ENCODE measurements at regions not wholly inside any gene's neighbourhood (a gene's known extent, or its start where the extent isn't known, plus 50 kb on each side); places are given as distances from the start of the nearest gene placed in this dataset.

- Histone ChIP-seq H4K20me1 (ENCODE audit: insufficient read depth, low read length) (no peaks in the 10 kb centered on the region), H3K9ac (ENCODE audit: low read length) (no peak overlapping the region), H2AFZ (ENCODE audit: low read depth, low read length) (peak overlapping the region; percentile 33), H3K9me3 (ENCODE audit: insufficient read depth, low read depth, low read length) (no peaks in the 10 kb centered on the region), H3K79me2 (ENCODE audit: insufficient read depth, low read length) (no peaks in the 10 kb centered on the region), H3K27me3 (ENCODE audit: insufficient read depth, low read length) (no peaks in the 10 kb centered on the region), H3K4me2 (ENCODE audit: low read length) (no peak overlapping the region), H3K4me3 (ENCODE audit: insufficient read depth, low read depth, low read length) (no peak overlapping the region), H3K36me3 (ENCODE audit: insufficient read depth, low read length) (no peaks in the 10 kb centered on the region), H3K27ac (ENCODE audit: low read depth, low read length) (no peak overlapping the region), H3K4me1 (ENCODE audit: insufficient read depth, low read length) (no peaks in the 10 kb centered on the region)
- no peak for DNase-seq (ENCODE audit: low read depth)
- H3K27ac Mint-ChIP-seq (ENCODE audit: unreplicated experiment): no peak overlapping the region
- FAIRE-seq: no peak
- no peaks in the 10 kb centered on the region for H3K9me3 Mint-ChIP-seq (ENCODE audit: unreplicated experiment)
- TF ChIP-seq EZH2 (IDR thresholded peaks at IDR 0.05; ENCODE audit: insufficient read depth, low read length) (no peak), CTCF (IDR thresholded peaks at IDR 0.05; ENCODE audit: insufficient read depth, low read depth, low read length) (no peak)
- H3K27me3 Mint-ChIP-seq (ENCODE audit: low read depth, unreplicated experiment): no peaks in the 10 kb centered on the region
- H3K4me1 Mint-ChIP-seq (ENCODE audit: low read depth, unreplicated experiment): peaks cover 7% of the 10 kb centered on the region
- no peak overlapping the region for H3K4me3 Mint-ChIP-seq (ENCODE audit: unreplicated experiment)
- no peaks in the 10 kb centered on the region for H3K36me3 Mint-ChIP-seq (ENCODE audit: low read depth, unreplicated experiment)
These were observed 246.8 kb upstream of the NWD2 start for GRCh38 chr4:36997727-36998126.

- no peaks in the 10 kb centered on the region for H4K20me1 ChIP-seq (ENCODE audit: insufficient read depth, low read length)
- H3K27me3 ChIP-seq (ENCODE audit: insufficient read depth, low read length): no peaks in the 10 kb centered on the region
- Mint-ChIP-seq H3K27ac (ENCODE audit: unreplicated experiment) (no peak overlapping the region), H3K9me3 (ENCODE audit: unreplicated experiment) (no peaks in the 10 kb centered on the region), H3K4me3 (ENCODE audit: unreplicated experiment) (no peak overlapping the region), H3K36me3 (ENCODE audit: low read depth, unreplicated experiment) (no peaks in the 10 kb centered on the region), H3K4me1 (ENCODE audit: low read depth, unreplicated experiment) (peaks cover 13% of the 10 kb centered on the region), H3K27me3 (ENCODE audit: low read depth, unreplicated experiment) (no peaks in the 10 kb centered on the region)
- FAIRE-seq (no peak), DNase-seq (ENCODE audit: low read depth) (no peak)
- H3K4me2 ChIP-seq (ENCODE audit: low read length): no peak overlapping the region
- no peaks in the 10 kb centered on the region for H3K36me3 ChIP-seq (ENCODE audit: insufficient read depth, low read length)
- H3K4me1 ChIP-seq (ENCODE audit: insufficient read depth, low read length): no peaks in the 10 kb centered on the region
- H3K9me3 ChIP-seq (ENCODE audit: insufficient read depth, low read depth, low read length): no peaks in the 10 kb centered on the region
- H3K79me2 ChIP-seq (ENCODE audit: insufficient read depth, low read length): no peaks in the 10 kb centered on the region
- TF ChIP-seq CTCF (IDR thresholded peaks at IDR 0.05; ENCODE audit: insufficient read depth, low read depth, low read length) (no peak), EZH2 (IDR thresholded peaks at IDR 0.05; ENCODE audit: insufficient read depth, low read length) (no peak)
- no peak overlapping the region for H2AFZ ChIP-seq (ENCODE audit: low read depth, low read length)
- H3K9ac ChIP-seq (ENCODE audit: low read length): no peak overlapping the region
- no peak overlapping the region for H3K4me3 ChIP-seq (ENCODE audit: insufficient read depth, low read depth, low read length)
- H3K27ac ChIP-seq (ENCODE audit: low read depth, low read length): no peak overlapping the region
These were observed 244.3 kb upstream of the NWD2 start for GRCh38 chr4:37000281-37000680.

DNA sequence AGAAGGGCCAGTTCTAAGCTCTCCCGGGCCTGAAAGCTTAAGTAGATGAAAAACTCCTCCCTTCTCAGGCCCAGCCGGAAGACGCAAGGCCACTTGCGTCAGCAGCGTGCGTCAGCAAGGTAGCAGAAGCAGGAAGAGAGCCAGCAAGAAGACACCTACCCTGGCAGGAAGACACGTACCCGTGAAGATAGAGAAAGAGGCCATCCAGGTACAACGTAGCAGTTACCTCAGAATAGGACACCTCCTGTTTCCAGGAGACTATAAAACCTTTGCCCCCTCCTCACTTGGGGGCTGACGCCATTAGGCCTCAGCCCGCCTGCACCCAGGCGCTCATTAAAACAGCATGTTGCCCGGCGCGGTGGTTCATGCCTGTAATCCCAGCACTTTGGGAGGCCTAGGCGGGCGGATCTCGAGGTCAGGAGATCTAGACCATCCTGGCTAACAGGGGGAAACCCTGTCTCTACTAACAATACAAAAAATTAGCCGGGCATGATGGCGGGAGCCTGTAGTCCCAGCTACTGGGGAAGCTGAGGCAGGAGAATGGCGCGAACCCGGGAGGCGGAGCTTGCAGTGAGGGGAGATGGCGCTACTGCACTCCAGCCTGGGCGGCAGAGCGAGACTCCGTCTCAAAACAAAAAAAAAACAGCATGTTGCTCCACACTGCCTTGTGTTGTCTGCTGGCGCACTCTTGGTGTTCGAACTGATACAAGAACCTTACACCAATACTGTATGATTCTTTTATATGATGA, 242.7 kb upstream of the NWD2 start:
- Histone ChIP-seq H3K36me3 (ENCODE audit: insufficient read depth, low read length) (no peaks in the 10 kb centered on the region), H3K79me2 (ENCODE audit: insufficient read depth, low read length) (no peaks in the 10 kb centered on the region), H3K27me3 (ENCODE audit: insufficient read depth, low read length) (no peaks in the 10 kb centered on the region), H4K20me1 (ENCODE audit: insufficient read depth, low read length) (no peaks in the 10 kb centered on the region), H3K4me3 (ENCODE audit: insufficient read depth, low read depth, low read length) (no peak overlapping the region), H3K9me3 (ENCODE audit: insufficient read depth, low read depth, low read length) (no peaks in the 10 kb centered on the region), H3K4me1 (ENCODE audit: insufficient read depth, low read length) (no peaks in the 10 kb centered on the region), H2AFZ (ENCODE audit: low read depth, low read length) (no peak overlapping the region), H3K27ac (ENCODE audit: low read depth, low read length) (no peak overlapping the region), H3K4me2 (ENCODE audit: low read length) (no peak overlapping the region), H3K9ac (ENCODE audit: low read length) (no peak overlapping the region)
- H3K4me3 Mint-ChIP-seq (ENCODE audit: unreplicated experiment): no peak overlapping the region
- H3K27ac Mint-ChIP-seq (ENCODE audit: unreplicated experiment): no peak overlapping the region
- DNase-seq (ENCODE audit: low read depth) (no peak), FAIRE-seq (no peak)
- H3K9me3 Mint-ChIP-seq (ENCODE audit: unreplicated experiment): peaks cover 2% of the 10 kb centered on the region
- no peak for TF ChIP-seq CTCF (IDR thresholded peaks at IDR 0.05; ENCODE audit: insufficient read depth, low read depth, low read length)
- no peak for TF ChIP-seq EZH2 (IDR thresholded peaks at IDR 0.05; ENCODE audit: insufficient read depth, low read length)
- no peaks in the 10 kb centered on the region for H3K27me3 Mint-ChIP-seq (ENCODE audit: low read depth, unreplicated experiment)
- H3K36me3 Mint-ChIP-seq (ENCODE audit: low read depth, unreplicated experiment): no peaks in the 10 kb centered on the region
- peaks cover 13% of the 10 kb centered on the region for H3K4me1 Mint-ChIP-seq (ENCODE audit: low read depth, unreplicated experiment)
